GM12878 (cell line): ENCODE measurements at regions not wholly inside any gene's neighbourhood (a gene's known extent, or its start where the extent isn't known, plus 50 kb on each side); places are given as distances from the start of the nearest gene placed in this dataset.

ENCODE experiments used
- FOXM1 ChIP-seq: IDR thresholded peaks from 2 replicates; pipeline ENCODE4 v1.6.1; 2012; ENCODE audit warnings: low read depth, mild to moderate bottlenecking, inconsistent platforms, low read length, moderate library complexity
- GABPA ChIP-seq: IDR thresholded peaks from 2 replicates; pipeline ENCODE4 v1.6.1; 2014; ENCODE audit warnings: antibody characterized with exemption, low read depth, mild to moderate bottlenecking, inconsistent platforms
- KLF5 ChIP-seq: fragments of 450-650 bp; IDR thresholded peaks from 2 replicates; pipeline ENCODE4 v1.6.1; 2014; ENCODE audit warnings: mild to moderate bottlenecking; ENCODE audit not compliant: partially characterized antibody
- NR2C2 ChIP-seq: IDR thresholded peaks from 2 replicates; pipeline ENCODE4 v1.6.1; 2011; ENCODE audit warnings: borderline replicate concordance, low read depth; ENCODE audit not compliant: control insufficient read depth, insufficient read length
- RAD51 ChIP-seq: fragments of 450-650 bp; IDR thresholded peaks from 2 replicates; pipeline ENCODE4 v1.6.1; 2016; ENCODE audit warnings: moderate library complexity, mild to moderate bottlenecking, inconsistent platforms
- YY1 ChIP-seq: IDR thresholded peaks from 2 replicates; pipeline ENCODE4 v1.6.1; 2011; ENCODE audit warnings: low read depth, mild to moderate bottlenecking, low read length
- ZBTB33 ChIP-seq: fragments of 450-650 bp; IDR thresholded peaks from 2 replicates; pipeline ENCODE4 v1.6.1; 2017; ENCODE audit warnings: mild to moderate bottlenecking
- ZNF207 ChIP-seq: fragments of 450-650 bp; IDR thresholded peaks from 2 replicates; pipeline ENCODE4 v1.6.1; 2014; ENCODE audit warnings: antibody characterized with exemption, mild to moderate bottlenecking, borderline replicate concordance
- TF ChIP-seq, protein P1 (sequence below): IDR thresholded peaks from 2 replicates; pipeline ENCODE4 v1.6.1; 2012; ENCODE audit warnings: low read depth, low read length, improper control_type of control experiment
- TF ChIP-seq, protein P2 (sequence below), 3 experiments: IDR thresholded peaks in 2 of 3; conservative IDR thresholded peaks in 1 of 3; 2 replicates each; pipeline ENCODE4 v1.5.1; 2011; ENCODE audit warnings: low read depth in 3 of 3, low read length in 3 of 3, mild to moderate bottlenecking in 3 of 3, control low read depth in 2 of 3, moderate library complexity in 2 of 3, inconsistent platforms in 1 of 3, mixed read lengths in 1 of 3; ENCODE audit not compliant: control insufficient read depth in 2 of 3, insufficient read depth in 1 of 3; ENCODE audit errors: extremely low read depth in 1 of 3
- TF ChIP-seq, protein P3 (sequence below): IDR thresholded peaks from 2 replicates; pipeline ENCODE4 v1.6.1; 2011; ENCODE audit warnings: borderline replicate concordance, low read depth, mild to moderate bottlenecking, moderate library complexity, mixed read lengths, low read length; ENCODE audit not compliant: insufficient read depth; ENCODE audit errors: extremely low read length

DNA sequence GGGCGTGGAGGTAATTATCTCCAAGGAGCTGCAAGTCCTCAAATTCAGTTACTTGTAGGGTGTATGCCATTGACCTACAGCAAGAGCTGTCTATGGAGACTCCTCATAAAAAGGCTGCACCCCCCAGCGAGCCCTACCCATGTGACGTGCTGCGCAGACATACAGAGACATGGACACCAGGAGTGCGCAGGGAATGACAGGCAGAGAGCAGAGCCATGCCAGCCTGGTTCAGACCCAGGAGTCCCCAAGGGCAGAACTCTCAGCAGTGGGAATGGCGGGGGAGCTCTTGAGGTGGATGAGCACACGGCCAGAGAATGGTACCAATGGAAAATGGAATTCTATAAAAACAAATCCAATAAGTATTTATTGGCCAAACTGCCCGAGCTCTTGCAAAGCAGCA, 310.1 kb downstream of the MYCN start:
- TF ChIP-seq ZBTB33 = no peak
- TF ChIP-seq, protein P1, sequence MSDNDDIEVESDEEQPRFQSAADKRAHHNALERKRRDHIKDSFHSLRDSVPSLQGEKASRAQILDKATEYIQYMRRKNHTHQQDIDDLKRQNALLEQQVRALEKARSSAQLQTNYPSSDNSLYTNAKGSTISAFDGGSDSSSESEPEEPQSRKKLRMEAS = no peak
- TF ChIP-seq, protein P2, sequence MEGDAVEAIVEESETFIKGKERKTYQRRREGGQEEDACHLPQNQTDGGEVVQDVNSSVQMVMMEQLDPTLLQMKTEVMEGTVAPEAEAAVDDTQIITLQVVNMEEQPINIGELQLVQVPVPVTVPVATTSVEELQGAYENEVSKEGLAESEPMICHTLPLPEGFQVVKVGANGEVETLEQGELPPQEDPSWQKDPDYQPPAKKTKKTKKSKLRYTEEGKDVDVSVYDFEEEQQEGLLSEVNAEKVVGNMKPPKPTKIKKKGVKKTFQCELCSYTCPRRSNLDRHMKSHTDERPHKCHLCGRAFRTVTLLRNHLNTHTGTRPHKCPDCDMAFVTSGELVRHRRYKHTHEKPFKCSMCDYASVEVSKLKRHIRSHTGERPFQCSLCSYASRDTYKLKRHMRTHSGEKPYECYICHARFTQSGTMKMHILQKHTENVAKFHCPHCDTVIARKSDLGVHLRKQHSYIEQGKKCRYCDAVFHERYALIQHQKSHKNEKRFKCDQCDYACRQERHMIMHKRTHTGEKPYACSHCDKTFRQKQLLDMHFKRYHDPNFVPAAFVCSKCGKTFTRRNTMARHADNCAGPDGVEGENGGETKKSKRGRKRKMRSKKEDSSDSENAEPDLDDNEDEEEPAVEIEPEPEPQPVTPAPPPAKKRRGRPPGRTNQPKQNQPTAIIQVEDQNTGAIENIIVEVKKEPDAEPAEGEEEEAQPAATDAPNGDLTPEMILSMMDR (IDR thresholded peaks at IDR 0.05 in 2 of 3, conservative IDR thresholded peaks at IDR 0.05 in 1 of 3; ENCODE audit: control insufficient read depth in 2 of 3, extremely low read depth in 1 of 3, insufficient read depth in 1 of 3, low read depth in 3 of 3, low read length in 3 of 3) = no peak
- TF ChIP-seq FOXM1 = no peak
- no peak for TF ChIP-seq ZNF207
- TF ChIP-seq KLF5 = no peak
- no peak for TF ChIP-seq YY1
- no peak for TF ChIP-seq GABPA
- TF ChIP-seq, protein P3, sequence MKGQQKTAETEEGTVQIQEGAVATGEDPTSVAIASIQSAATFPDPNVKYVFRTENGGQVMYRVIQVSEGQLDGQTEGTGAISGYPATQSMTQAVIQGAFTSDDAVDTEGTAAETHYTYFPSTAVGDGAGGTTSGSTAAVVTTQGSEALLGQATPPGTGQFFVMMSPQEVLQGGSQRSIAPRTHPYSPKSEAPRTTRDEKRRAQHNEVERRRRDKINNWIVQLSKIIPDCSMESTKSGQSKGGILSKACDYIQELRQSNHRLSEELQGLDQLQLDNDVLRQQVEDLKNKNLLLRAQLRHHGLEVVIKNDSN = no peak
- no peak for TF ChIP-seq NR2C2
- no peak for TF ChIP-seq RAD51
